ENCODE measurements at regions not wholly inside any gene's neighbourhood (a gene's known extent, or its start where the extent isn't known, plus 50 kb on each side); places are given as distances from the start of the nearest gene placed in this dataset.
"Not testable (repeated sequence)": the region's sequence is repeated elsewhere in the genome, so short reads cannot be mapped to it uniquely, and the experiment has no call there.

- no peak for DNase-seq (ENCODE audit: low read depth, low spot score)
Observed at GRCh38 chr22:34814260-34815025, 251.5 kb upstream of the ISX start.

- DNase-seq (ENCODE audit: low read depth, low spot score): no peak
Observed at GRCh38 chr22:34829485-34829884, 236.5 kb upstream of the ISX start.

- no peak for DNase-seq (ENCODE audit: low read depth, low spot score)
Observed at GRCh38 chr22:34834059-34834458, 231.9 kb upstream of the ISX start.

- DNase-seq (ENCODE audit: low read depth, low spot score): peak; percentile 37
Observed at GRCh38 chr22:34834541-34834940, 231.4 kb upstream of the ISX start.

- DNase-seq (ENCODE audit: low read depth, low spot score): peak; percentile 88
Observed at GRCh38 chr22:34841331-34841771, 224.6 kb upstream of the ISX start.

- peak; percentile 15 for DNase-seq (ENCODE audit: low read depth, low spot score)
Observed at GRCh38 chr22:34841911-34842310, 224.0 kb upstream of the ISX start.

GRCh38 chr22:34842630-34843029 is 223.3 kb upstream of the ISX start:
- DNase-seq (ENCODE audit: low read depth, low spot score): no peak

- not testable (repeated sequence) for DNase-seq (ENCODE audit: low read depth, low spot score)
Observed at GRCh38 chr22:34843743-34844142, 222.2 kb upstream of the ISX start.

- DNase-seq (ENCODE audit: low read depth, low spot score): no peak
Observed at GRCh38 chr22:34845391-34845790, 220.6 kb upstream of the ISX start.

- no peak for DNase-seq (ENCODE audit: low read depth, low spot score)
Observed at GRCh38 chr22:34847072-34847471, 218.9 kb upstream of the ISX start.

GRCh38 chr22:34849965-34850364 is 216.0 kb upstream of the ISX start:
- DNase-seq (ENCODE audit: low read depth, low spot score): no peak

GRCh38 chr22:34851918-34852662 is 213.9 kb upstream of the ISX start:
- DNase-seq (ENCODE audit: low read depth, low spot score): no peak

- no peak for DNase-seq (ENCODE audit: low read depth, low spot score)
Observed at GRCh38 chr22:34855471-34855870, 210.5 kb upstream of the ISX start.

- no peak for DNase-seq (ENCODE audit: low read depth, low spot score)
Observed at GRCh38 chr22:34858066-34858465, 207.9 kb upstream of the ISX start.

- DNase-seq (ENCODE audit: low read depth, low spot score): no peak
Observed at GRCh38 chr22:34861787-34862186, 204.2 kb upstream of the ISX start.

GRCh38 chr22:34866081-34866480 is 199.9 kb upstream of the ISX start:
- DNase-seq (ENCODE audit: low read depth, low spot score): no peak

- no peak for DNase-seq (ENCODE audit: low read depth, low spot score)
Observed at GRCh38 chr22:34866495-34867131, 199.3 kb upstream of the ISX start.

- DNase-seq (ENCODE audit: low read depth, low spot score): no peak
Observed at GRCh38 chr22:34877506-34877905, 188.5 kb upstream of the ISX start.

GRCh38 chr22:34878171-34878570 is 187.8 kb upstream of the ISX start:
- DNase-seq (ENCODE audit: low read depth, low spot score): no peak

GRCh38 chr22:34879001-34879400 is 187.0 kb upstream of the ISX start:
- peak; percentile 47 for DNase-seq (ENCODE audit: low read depth, low spot score)

- DNase-seq (ENCODE audit: low read depth, low spot score): no peak
Observed at GRCh38 chr22:34880662-34881061, 185.3 kb upstream of the ISX start.

- DNase-seq (ENCODE audit: low read depth, low spot score): no peak
Observed at GRCh38 chr22:34881453-34881852, 184.5 kb upstream of the ISX start.

- no peak for DNase-seq (ENCODE audit: low read depth, low spot score)
Observed at GRCh38 chr22:34885852-34886251, 180.1 kb upstream of the ISX start.
